ENCODE measurements at regions not wholly inside any gene's neighbourhood (a gene's known extent, or its start where the extent isn't known, plus 50 kb on each side); places are given as distances from the start of the nearest gene placed in this dataset.

DNA sequence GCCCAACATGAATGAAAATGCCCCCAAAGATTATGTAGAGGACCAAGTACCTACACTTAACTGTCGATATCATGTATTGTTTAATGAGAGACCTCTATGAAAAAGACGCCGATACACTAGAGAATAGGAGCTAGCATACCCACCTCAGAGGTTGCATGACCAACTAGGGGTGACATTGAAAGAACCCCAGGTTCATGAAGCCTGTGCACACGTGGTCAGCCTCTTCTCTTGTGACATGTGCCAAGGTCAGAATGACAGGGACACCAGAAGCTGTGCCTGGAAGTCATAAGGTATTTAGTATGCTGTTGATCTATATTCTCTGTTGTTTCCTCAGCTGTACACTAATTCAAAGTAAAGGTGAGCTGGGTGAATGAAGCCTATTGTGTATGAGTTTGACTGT, 1594.1 kb downstream of the EFNA5 start:
- no peak overlapping the region for H3K4ac ChIP-seq (ENCODE audit: low read depth, low read length)
- H4K8ac ChIP-seq (replicated peaks; ENCODE audit: insufficient read length, low read depth, low read length), result no peak overlapping the region
- H3K9me3 ChIP-seq (ENCODE audit: control insufficient read depth, low read depth, low read length), result no peaks in the 10 kb centered on the region
- Mint-ChIP-seq H3K4me3 (no peak overlapping the region), H3K27me3 (ENCODE audit: low read depth) (no peaks in the 10 kb centered on the region), H3K36me3 (ENCODE audit: insufficient read depth in 1 of 3, low read depth in 3 of 3) (0 out of 7 replicates have a peak, but pooled peaks cover 0 to 2% (median 0%) of the 10 kb centered on the region in 3 experiments), H3K9me3 (no peaks in the 10 kb centered on the region; a peak in 1 of 5 replicates), H3K4me1 (peaks cover 9 to 11% of the 10 kb centered on the region in 2 experiments), H3K27ac (0 out of 7 replicates have a peak overlapping the region, but pooled peaks of 1 of the 3 experiments have one; percentile 13)
- no peak overlapping the region for H3K18ac ChIP-seq (ENCODE audit: insufficient read length, low read depth, low read length)
- no peak overlapping the region for H2BK20ac ChIP-seq (ENCODE audit: low read depth, low read length, poor library complexity, severe bottlenecking)
- H3K4me2 ChIP-seq (ENCODE audit: insufficient read depth, insufficient read length, low read length), result no peak overlapping the region
- H3K23me2 ChIP-seq (ENCODE audit: insufficient read length, low read depth, low read length, poor library complexity, severe bottlenecking), result no peaks in the 10 kb centered on the region
- WGBS (ENCODE audit: extremely low coverage, insufficient read length, low lambda C conversion rate), result no CpG with 5 or more reads among the region's 4 CpGs
- H3K56ac ChIP-seq (ENCODE audit: insufficient read length, low read depth, low read length), result no peak overlapping the region
- no peak overlapping the region for H2BK15ac ChIP-seq (ENCODE audit: low read depth, low read length)
- no peaks in the 10 kb centered on the region for H4K20me1 ChIP-seq (ENCODE audit: control insufficient read depth, insufficient read depth, insufficient read length)
- no peaks in the 10 kb centered on the region for H3K79me2 ChIP-seq (ENCODE audit: insufficient read depth, low read length)
- H3K23ac ChIP-seq (ENCODE audit: insufficient read length, low read depth, low read length), result no peak overlapping the region
- no peak overlapping the region for H2AK5ac ChIP-seq (ENCODE audit: insufficient read length, low read length)
- no peak overlapping the region for H3K9ac ChIP-seq (ENCODE audit: extremely low read depth, insufficient read length, low read length)
- no peak overlapping the region for H3K27ac ChIP-seq (ENCODE audit: insufficient read length, low read depth, low read length)
- DNase-seq, result no peak
- H3K14ac ChIP-seq (ENCODE audit: insufficient read depth, low read length), result no peak overlapping the region
- H4K5ac ChIP-seq (ENCODE audit: insufficient read length, low read depth, low read length), result no peak overlapping the region
- TF ChIP-seq, protein P1, sequence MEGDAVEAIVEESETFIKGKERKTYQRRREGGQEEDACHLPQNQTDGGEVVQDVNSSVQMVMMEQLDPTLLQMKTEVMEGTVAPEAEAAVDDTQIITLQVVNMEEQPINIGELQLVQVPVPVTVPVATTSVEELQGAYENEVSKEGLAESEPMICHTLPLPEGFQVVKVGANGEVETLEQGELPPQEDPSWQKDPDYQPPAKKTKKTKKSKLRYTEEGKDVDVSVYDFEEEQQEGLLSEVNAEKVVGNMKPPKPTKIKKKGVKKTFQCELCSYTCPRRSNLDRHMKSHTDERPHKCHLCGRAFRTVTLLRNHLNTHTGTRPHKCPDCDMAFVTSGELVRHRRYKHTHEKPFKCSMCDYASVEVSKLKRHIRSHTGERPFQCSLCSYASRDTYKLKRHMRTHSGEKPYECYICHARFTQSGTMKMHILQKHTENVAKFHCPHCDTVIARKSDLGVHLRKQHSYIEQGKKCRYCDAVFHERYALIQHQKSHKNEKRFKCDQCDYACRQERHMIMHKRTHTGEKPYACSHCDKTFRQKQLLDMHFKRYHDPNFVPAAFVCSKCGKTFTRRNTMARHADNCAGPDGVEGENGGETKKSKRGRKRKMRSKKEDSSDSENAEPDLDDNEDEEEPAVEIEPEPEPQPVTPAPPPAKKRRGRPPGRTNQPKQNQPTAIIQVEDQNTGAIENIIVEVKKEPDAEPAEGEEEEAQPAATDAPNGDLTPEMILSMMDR (conservative IDR thresholded peaks at IDR 0.05), result no peak
- H2BK5ac ChIP-seq (ENCODE audit: insufficient read length, low read length), result no peak overlapping the region
- no peak overlapping the region for H2BK12ac ChIP-seq (ENCODE audit: insufficient read length, low read depth, low read length)
- no peak overlapping the region for H2BK120ac ChIP-seq (ENCODE audit: low read depth, low read length, poor library complexity, severe bottlenecking)
- H3K4me1 ChIP-seq (ENCODE audit: insufficient read depth, low read length), result peaks cover 2% of the 10 kb centered on the region; the same call in 1 of the 2 replicates
- no peak overlapping the region for H3T11ph ChIP-seq (ENCODE audit: low read length)
- H3K79me1 ChIP-seq (ENCODE audit: insufficient read depth, low read depth, low read length, poor library complexity, severe bottlenecking), result no peaks in the 10 kb centered on the region
- H2AFZ ChIP-seq (ENCODE audit: low read length), result no peak overlapping the region
- no peaks in the 10 kb centered on the region for H3K27me3 ChIP-seq (ENCODE audit: insufficient read depth, low read length)
- no peak overlapping the region for H4K91ac ChIP-seq (ENCODE audit: insufficient read length, low read depth, low read length)
